HepG2 (cell line): ENCODE measurements at regions not wholly inside any gene's neighbourhood (a gene's known extent, or its start where the extent isn't known, plus 50 kb on each side); places are given as distances from the start of the nearest gene placed in this dataset.

Experiments
- ATF2 ChIP-seq: sonication (generic); formaldehyde crosslinking; IDR thresholded peaks from 2 replicates; pipeline ENCODE4 v1.4.0; 2020; ENCODE audit warnings: missing genetic modification reagents
- BHLHE40 ChIP-seq: IDR thresholded peaks from 2 replicates; pipeline ENCODE4 v1.6.1; 2011; ENCODE audit warnings: low read length, improper control_type of control experiment
- CEBPG ChIP-seq: IDR thresholded peaks from 2 replicates; pipeline ENCODE4 v1.6.1; 2016
- GABPB1 ChIP-seq: IDR thresholded peaks from 2 replicates; pipeline ENCODE4 v1.6.1; 2016; ENCODE audit warnings: mild to moderate bottlenecking, missing genetic modification reagents, moderate library complexity, missing compliant biosample characterization
- HMG20A ChIP-seq: IDR thresholded peaks from 2 replicates; pipeline ENCODE4 v1.6.1; 2016; ENCODE audit warnings: borderline replicate concordance
- HOXA5 ChIP-seq: sonication (generic); formaldehyde crosslinking; IDR thresholded peaks from 2 replicates; pipeline ENCODE4 v1.4.0; 2020; ENCODE audit warnings: missing genetic modification reagents
- NCOA2 ChIP-seq: sonication (generic); formaldehyde crosslinking; IDR thresholded peaks from 2 replicates; pipeline ENCODE4 v1.8.0; 2022; ENCODE audit warnings: inconsistent platforms
- NR2C2 ChIP-seq: sonication (generic); formaldehyde crosslinking; IDR thresholded peaks from 2 replicates; pipeline ENCODE4 v1.4.0; 2020; ENCODE audit warnings: missing genetic modification reagents, mild to moderate bottlenecking, moderate library complexity, borderline replicate concordance
- NR2F6 ChIP-seq, 2 experiments: IDR thresholded peaks; 2 replicates each; pipeline ENCODE4 v1.6.1; 2016; ENCODE audit warnings: antibody characterized with exemption in 1 of 2, mild to moderate bottlenecking in 1 of 2
- RXRA ChIP-seq: sonication (generic); formaldehyde crosslinking; IDR thresholded peaks from 2 replicates; pipeline ENCODE4 v1.5.1; 2020; ENCODE audit warnings: missing genetic modification reagents
- TBP ChIP-seq: sonication (generic); formaldehyde crosslinking; IDR thresholded peaks from 2 replicates; pipeline ENCODE4 v1.5.0; 2020; ENCODE audit warnings: missing genetic modification reagents
- ZBTB25 ChIP-seq: IDR thresholded peaks from 2 replicates; pipeline ENCODE4 v1.6.1; 2018; ENCODE audit warnings: missing genetic modification reagents
- ZBTB39 ChIP-seq: sonication (generic); formaldehyde crosslinking; IDR thresholded peaks from 2 replicates; pipeline ENCODE4 v1.5.0; 2020; ENCODE audit warnings: missing genetic modification reagents
- ZHX2 ChIP-seq, 2 experiments: sonication (generic) in 1 of 2; formaldehyde crosslinking in 1 of 2; IDR thresholded peaks; 2 replicates each; pipeline versions ENCODE4 v1.6.1 to v1.9.0; 2014 to 2022; ENCODE audit warnings: antibody characterized with exemption in 1 of 2, borderline replicate concordance in 1 of 2, inconsistent platforms in 1 of 2, low read depth in 1 of 2, missing genetic modification reagents in 1 of 2
- ZNF256 ChIP-seq: sonication (generic); formaldehyde crosslinking; conservative IDR thresholded peaks from 2 replicates; pipeline ENCODE4 v1.4.0; 2020; ENCODE audit warnings: missing genetic modification reagents
- ZNF335 ChIP-seq: sonication (generic); formaldehyde crosslinking; IDR thresholded peaks from 2 replicates; pipeline ENCODE4 v1.4.0; 2020; ENCODE audit warnings: missing genetic modification reagents
- ZNF660 ChIP-seq: sonication (generic); formaldehyde crosslinking; IDR thresholded peaks from 2 replicates; pipeline ENCODE4 v1.5.1; 2020; ENCODE audit warnings: mild to moderate bottlenecking, low read depth, missing genetic modification reagents, borderline replicate concordance
- ZNF878 ChIP-seq: sonication (generic); formaldehyde crosslinking; IDR thresholded peaks from 2 replicates; pipeline ENCODE4 v1.8.1; 2023; ENCODE audit warnings: mild to moderate bottlenecking, missing genetic modification reagents, moderate library complexity

GRCh38 chr2:8103085-8103708 lies 578.7 kb upstream of the ID2 start (continued):
- TF ChIP-seq NCOA2 (CRISPR knock-in tag) (peak; percentile 96), RXRA (CRISPR knock-in tag) (peak; percentile 53; the same call in 1 of the 2 replicates), ZNF660 (no peak), ZBTB39 (CRISPR knock-in tag) (no peak), GABPB1 (no peak; the same call in 1 of the 2 replicates), HOXA5 (peak; percentile 97), HMG20A (CRISPR knock-in tag) (peak; percentile 97), ZNF878 (CRISPR knock-in tag) (peak; percentile 83; the same call in 1 of the 2 replicates), NR2F6 (IDR thresholded peaks at IDR 0.05) (peak; percentile 97), NR2F6 (CRISPR knock-in tag; IDR thresholded peaks at IDR 0.05) (peak; percentile 97), BHLHE40 (peak; percentile 87), ZHX2 (IDR thresholded peaks at IDR 0.05; ENCODE audit: low read depth) (peak; percentile 74; the same call in 1 of the 2 replicates), ZHX2 (CRISPR knock-in tag; IDR thresholded peaks at IDR 0.05; ENCODE audit: borderline replicate concordance) (peak; percentile 96; the same call in 1 of the 2 replicates), NR2C2 (peak; percentile 88), ZNF256 (CRISPR knock-in tag) (0 out of 2 replicates have a peak, but pooled peaks have one; percentile 77), TBP (CRISPR knock-in tag) (0 out of 2 replicates have a peak, but pooled peaks have one; percentile 59), ATF2 (CRISPR knock-in tag) (peak; percentile 97), ZBTB25 (CRISPR knock-in tag) (peak; percentile 87), ZNF335 (CRISPR knock-in tag) (peak; percentile 63; the same call in 1 of the 2 replicates), CEBPG (CRISPR knock-in tag) (peak; percentile 97)
